ENCODE measurements at regions not wholly inside any gene's neighbourhood (a gene's known extent, or its start where the extent isn't known, plus 50 kb on each side); places are given as distances from the start of the nearest gene placed in this dataset.

GRCh38 chr22:47299211-47299862 lies 536.9 kb downstream of the TBC1D22A start:
- Histone ChIP-seq H3K27ac (ENCODE audit: low read length) (no peak overlapping the region), H3K4me1 (ENCODE audit: control insufficient read depth, insufficient read depth, low read length) (no peaks in the 10 kb centered on the region), H3K27me3 (ENCODE audit: control insufficient read depth in 1 of 2, insufficient read depth in 2 of 2, low read length in 2 of 2) (peaks cover 0 to 6% of the 10 kb centered on the region in 2 donors), H3K36me3 (ENCODE audit: control insufficient read depth in 2 of 2, insufficient read depth in 2 of 2, low read length in 2 of 2) (no peaks in the 10 kb centered on the region), H3K4me3 (ENCODE audit: low read length in 2 of 2) (no peak overlapping the region), H3K9me3 (ENCODE audit: control insufficient read depth in 2 of 2, low read length in 2 of 2) (peaks cover 0 to 9% of the 10 kb centered on the region in 2 donors), H3K9ac (ENCODE audit: low read length in 2 of 2) (no peak overlapping the region)

DNA sequence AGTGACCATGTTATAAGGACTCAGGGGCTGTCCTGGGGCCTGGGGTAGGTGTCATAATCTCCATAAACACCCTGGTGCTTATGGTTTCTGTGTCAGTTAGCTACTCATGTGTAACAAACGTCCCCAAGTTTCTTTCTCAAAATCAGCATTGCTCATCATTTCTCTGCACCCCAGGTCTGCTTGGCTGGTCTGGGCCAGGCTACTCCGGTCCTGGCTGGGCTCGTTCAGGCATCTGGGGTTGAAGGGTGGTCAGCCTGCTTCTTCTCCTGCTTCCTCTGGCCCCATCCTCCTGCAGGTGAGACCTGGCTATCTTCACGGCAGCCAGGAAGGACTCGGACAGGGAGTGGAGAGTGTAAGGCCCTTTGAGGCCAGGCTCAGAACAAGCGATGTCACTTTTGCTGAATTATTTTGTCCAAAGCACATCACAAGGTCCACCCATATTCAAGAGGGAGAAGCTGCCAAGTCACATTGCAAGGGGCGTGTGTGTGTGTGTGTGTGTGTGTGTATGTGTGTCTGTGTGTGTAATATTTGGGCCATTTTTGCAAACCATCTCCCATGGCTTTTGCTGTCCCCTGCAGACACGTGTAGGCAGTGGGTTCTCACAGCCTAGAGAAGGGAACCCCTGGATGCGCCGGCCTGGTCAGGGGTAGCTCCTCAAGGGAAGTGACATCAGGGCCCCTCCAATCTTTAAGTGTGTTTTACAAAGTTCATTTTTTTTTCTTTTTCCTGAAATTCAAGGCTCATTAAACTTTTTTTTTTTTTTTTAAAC lies 535.8 kb downstream of the TBC1D22A start:
- Histone ChIP-seq H3K4me1 (ENCODE audit: control insufficient read depth, insufficient read depth, low read length) (no peaks in the 10 kb centered on the region), H3K9ac (ENCODE audit: low read length in 2 of 2) (no peak overlapping the region), H3K9me3 (ENCODE audit: control insufficient read depth in 2 of 2, low read length in 2 of 2) (peaks cover 0 to 9% of the 10 kb centered on the region in 2 donors), H3K4me3 (ENCODE audit: low read length in 2 of 2) (no peak overlapping the region), H3K27me3 (ENCODE audit: control insufficient read depth in 1 of 2, insufficient read depth in 2 of 2, low read length in 2 of 2) (peaks cover 0 to 11% of the 10 kb centered on the region in 2 donors), H3K36me3 (ENCODE audit: control insufficient read depth in 2 of 2, insufficient read depth in 2 of 2, low read length in 2 of 2) (no peaks in the 10 kb centered on the region), H3K27ac (ENCODE audit: low read length) (no peak overlapping the region)

DNA sequence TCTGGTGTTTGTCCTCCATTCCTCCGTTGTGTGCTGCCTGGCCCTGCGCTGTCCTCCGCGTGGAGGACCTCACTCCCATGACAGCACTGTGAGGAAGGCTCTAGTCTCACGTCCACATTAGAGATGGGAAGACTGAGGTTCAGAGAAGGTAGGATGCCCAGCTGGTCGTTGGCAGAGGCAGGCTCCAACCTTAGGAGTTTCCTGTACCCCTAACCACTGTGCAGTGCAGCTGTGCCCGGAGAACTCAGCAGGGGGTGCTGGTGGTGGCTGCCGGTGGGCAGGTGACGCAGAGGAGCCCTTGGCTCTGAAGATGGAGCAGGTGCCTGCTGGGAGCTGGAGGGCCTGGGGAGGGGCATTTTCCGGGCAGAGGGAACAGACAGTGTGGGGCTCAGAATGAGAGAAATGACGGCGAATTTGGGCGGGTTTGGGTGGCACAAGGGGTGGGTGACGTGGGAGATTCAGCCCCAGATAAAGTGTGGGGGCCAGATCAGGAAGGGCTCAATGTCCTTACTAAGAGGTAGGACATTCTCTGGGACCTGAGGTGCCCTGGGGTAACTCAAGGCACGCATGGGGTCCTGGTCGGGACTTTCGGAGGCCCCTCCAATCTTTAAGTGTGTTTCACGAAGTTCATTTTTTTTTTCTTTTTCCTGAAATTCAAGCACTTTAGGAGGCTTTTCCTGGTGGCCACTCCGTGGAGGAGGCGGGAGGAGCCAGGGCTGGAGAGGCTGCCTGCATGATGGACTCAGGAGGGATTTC lies 535.0 kb downstream of the TBC1D22A start:
- peaks cover 0 to 9% of the 10 kb centered on the region in 2 donors for H3K9me3 ChIP-seq (ENCODE audit: control insufficient read depth in 2 of 2, low read length in 2 of 2)
- H3K27ac ChIP-seq (ENCODE audit: low read length): no peak overlapping the region
- peaks cover 4% of the 10 kb centered on the region for H3K4me1 ChIP-seq (ENCODE audit: control insufficient read depth, insufficient read depth, low read length)
- peaks cover 0 to 11% of the 10 kb centered on the region in 2 donors for H3K27me3 ChIP-seq (ENCODE audit: control insufficient read depth in 1 of 2, insufficient read depth in 2 of 2, low read length in 2 of 2)
- no peaks in the 10 kb centered on the region for H3K36me3 ChIP-seq (ENCODE audit: control insufficient read depth in 2 of 2, insufficient read depth in 2 of 2, low read length in 2 of 2)
- no peak overlapping the region for H3K9ac ChIP-seq (ENCODE audit: low read length in 2 of 2)
- no peak overlapping the region for H3K4me3 ChIP-seq (ENCODE audit: low read length in 2 of 2)

DNA sequence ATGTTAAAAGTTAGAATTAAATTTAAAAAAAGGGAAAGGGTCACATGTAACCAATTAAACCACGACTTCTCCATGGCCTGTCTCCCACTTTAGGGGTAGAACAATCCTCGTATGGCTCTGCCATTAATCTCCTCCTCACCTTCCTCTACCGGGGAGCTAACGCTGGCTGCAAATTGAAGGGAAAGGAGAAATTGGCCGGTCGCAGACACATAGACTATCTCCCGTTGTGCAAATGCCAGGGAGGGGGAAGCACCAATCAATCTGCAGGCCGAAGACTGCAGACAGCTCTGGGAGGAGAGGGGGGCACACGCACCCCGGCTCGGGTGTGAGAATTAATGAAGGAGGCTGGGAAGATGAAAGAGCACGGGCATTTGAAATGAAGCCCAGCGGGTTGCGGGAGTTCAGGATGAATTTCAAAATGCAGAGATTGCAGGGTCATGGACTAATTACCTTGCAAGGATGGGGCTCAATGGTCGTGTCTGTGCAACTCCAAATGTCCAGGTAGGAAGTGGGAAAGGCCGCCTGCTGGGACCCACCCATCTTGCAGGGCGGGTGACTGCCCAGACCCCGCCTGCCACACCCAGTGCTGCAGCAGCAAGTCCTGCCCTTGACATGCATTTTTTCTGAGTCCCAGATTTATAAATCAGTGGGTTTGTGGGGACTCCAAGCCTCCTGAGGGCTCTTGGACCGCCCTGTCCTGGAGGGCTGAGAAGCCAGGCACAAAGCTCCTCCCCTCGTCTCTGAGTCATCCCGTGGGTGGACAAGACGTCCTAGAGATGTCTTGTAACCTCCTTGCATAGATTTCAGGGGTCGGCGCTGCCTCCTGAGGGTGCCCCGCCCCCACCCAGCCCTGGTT lies 534.2 kb downstream of the TBC1D22A start:
- peaks cover 0 to 9% of the 10 kb centered on the region in 2 donors for H3K9me3 ChIP-seq (ENCODE audit: control insufficient read depth in 2 of 2, low read length in 2 of 2)
- no peak overlapping the region for H3K27ac ChIP-seq (ENCODE audit: low read length)
- no peak overlapping the region for H3K4me3 ChIP-seq (ENCODE audit: low read length in 2 of 2)
- no peak overlapping the region for H3K9ac ChIP-seq (ENCODE audit: low read length in 2 of 2)
- H3K4me1 ChIP-seq (ENCODE audit: control insufficient read depth, insufficient read depth, low read length): peaks cover 4% of the 10 kb centered on the region
- peaks cover 0 to 11% of the 10 kb centered on the region in 2 donors for H3K27me3 ChIP-seq (ENCODE audit: control insufficient read depth in 1 of 2, insufficient read depth in 2 of 2, low read length in 2 of 2)
- no peaks in the 10 kb centered on the region for H3K36me3 ChIP-seq (ENCODE audit: control insufficient read depth in 2 of 2, insufficient read depth in 2 of 2, low read length in 2 of 2)

- Histone ChIP-seq H3K36me3 (ENCODE audit: control insufficient read depth in 2 of 2, insufficient read depth in 2 of 2, low read length in 2 of 2) (no peaks in the 10 kb centered on the region), H3K27me3 (ENCODE audit: control insufficient read depth in 1 of 2, insufficient read depth in 2 of 2, low read length in 2 of 2) (peaks cover 0 to 11% of the 10 kb centered on the region in 2 donors), H3K27ac (ENCODE audit: low read length) (no peak overlapping the region), H3K4me1 (ENCODE audit: control insufficient read depth, insufficient read depth, low read length) (peaks cover 4% of the 10 kb centered on the region), H3K4me3 (ENCODE audit: low read length in 2 of 2) (no peak overlapping the region), H3K9me3 (ENCODE audit: control insufficient read depth in 2 of 2, low read length in 2 of 2) (peaks cover 0 to 9% of the 10 kb centered on the region in 2 donors), H3K9ac (ENCODE audit: low read length in 2 of 2) (no peak overlapping the region)
Measured at GRCh38 chr22:47295982-47296381, 533.5 kb downstream of the TBC1D22A start.

- Histone ChIP-seq H3K4me1 (ENCODE audit: control insufficient read depth, insufficient read depth, low read length) (peaks cover 4% of the 10 kb centered on the region), H3K4me3 (ENCODE audit: low read length in 2 of 2) (no peak overlapping the region), H3K27ac (ENCODE audit: low read length) (no peak overlapping the region), H3K9me3 (ENCODE audit: control insufficient read depth in 2 of 2, low read length in 2 of 2) (peaks cover 0 to 9% of the 10 kb centered on the region in 2 donors), H3K27me3 (ENCODE audit: control insufficient read depth in 1 of 2, insufficient read depth in 2 of 2, low read length in 2 of 2) (peaks cover 0 to 11% of the 10 kb centered on the region in 2 donors), H3K9ac (ENCODE audit: low read length in 2 of 2) (no peak overlapping the region), H3K36me3 (ENCODE audit: control insufficient read depth in 2 of 2, insufficient read depth in 2 of 2, low read length in 2 of 2) (no peaks in the 10 kb centered on the region)
Measured at GRCh38 chr22:47295226-47295901, 532.9 kb downstream of the TBC1D22A start.

DNA sequence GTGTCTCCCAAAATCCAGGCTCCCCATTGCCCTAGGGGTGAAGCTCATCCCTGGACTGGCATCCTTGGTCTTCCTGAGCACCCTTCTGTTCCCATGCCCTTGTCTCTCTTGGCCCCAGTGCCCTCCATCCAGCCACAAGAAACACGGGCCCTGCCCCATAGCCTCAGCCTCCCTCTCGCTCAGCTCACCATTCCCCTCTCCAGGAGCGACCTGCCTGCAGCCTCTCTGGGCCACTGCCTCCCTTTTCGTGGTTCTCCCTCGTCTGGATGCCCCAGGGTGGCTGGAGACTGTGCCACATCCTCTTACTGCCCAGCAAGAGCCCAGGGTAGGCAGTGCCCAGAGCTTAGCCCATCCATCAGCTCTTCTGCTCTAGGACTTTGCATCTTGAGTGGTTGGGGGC lies 532.1 kb downstream of the TBC1D22A start:
- peaks cover 4% of the 10 kb centered on the region for H3K4me1 ChIP-seq (ENCODE audit: control insufficient read depth, insufficient read depth, low read length)
- H3K27ac ChIP-seq (ENCODE audit: low read length): no peak overlapping the region
- H3K9me3 ChIP-seq (ENCODE audit: control insufficient read depth in 2 of 2, low read length in 2 of 2): peaks cover 0 to 7% of the 10 kb centered on the region in 2 donors
- no peaks in the 10 kb centered on the region for H3K36me3 ChIP-seq (ENCODE audit: control insufficient read depth in 2 of 2, insufficient read depth in 2 of 2, low read length in 2 of 2)
- H3K27me3 ChIP-seq (ENCODE audit: control insufficient read depth in 1 of 2, insufficient read depth in 2 of 2, low read length in 2 of 2): peaks cover 0 to 11% of the 10 kb centered on the region in 2 donors
- H3K9ac ChIP-seq (ENCODE audit: low read length in 2 of 2): no peak overlapping the region
- H3K4me3 ChIP-seq (ENCODE audit: low read length in 2 of 2): no peak overlapping the region

DNA sequence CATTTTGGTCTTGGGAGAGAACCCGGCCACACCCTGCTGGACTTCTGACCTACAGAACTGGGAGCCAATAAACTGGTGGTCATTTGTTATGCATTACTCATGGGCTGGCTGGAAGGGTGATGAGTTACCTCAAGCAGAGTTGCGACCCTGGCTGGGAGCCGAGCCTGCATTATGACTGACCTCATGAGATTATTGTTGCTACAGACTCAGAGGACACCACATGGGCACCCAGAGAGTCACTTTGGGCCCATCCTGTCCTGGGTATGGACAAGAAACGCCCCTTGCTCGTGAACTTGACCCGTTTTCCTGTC lies 531.7 kb downstream of the TBC1D22A start:
- Histone ChIP-seq H3K4me1 (ENCODE audit: control insufficient read depth, insufficient read depth, low read length) (peaks cover 4% of the 10 kb centered on the region), H3K27me3 (ENCODE audit: control insufficient read depth in 1 of 2, insufficient read depth in 2 of 2, low read length in 2 of 2) (peaks cover 3 to 11% of the 10 kb centered on the region in 2 donors), H3K27ac (ENCODE audit: low read length) (no peak overlapping the region), H3K4me3 (ENCODE audit: low read length in 2 of 2) (no peak overlapping the region), H3K36me3 (ENCODE audit: control insufficient read depth in 2 of 2, insufficient read depth in 2 of 2, low read length in 2 of 2) (no peaks in the 10 kb centered on the region), H3K9ac (ENCODE audit: low read length in 2 of 2) (no peak overlapping the region), H3K9me3 (ENCODE audit: control insufficient read depth in 2 of 2, low read length in 2 of 2) (peaks cover 0 to 5% of the 10 kb centered on the region in 2 donors)

- Histone ChIP-seq H3K4me3 (ENCODE audit: low read length in 2 of 2) (no peak overlapping the region), H3K27me3 (ENCODE audit: control insufficient read depth in 1 of 2, insufficient read depth in 2 of 2, low read length in 2 of 2) (peaks cover 4 to 11% of the 10 kb centered on the region in 2 donors), H3K4me1 (ENCODE audit: control insufficient read depth, insufficient read depth, low read length) (peaks cover 4% of the 10 kb centered on the region), H3K9ac (ENCODE audit: low read length in 2 of 2) (no peak overlapping the region), H3K36me3 (ENCODE audit: control insufficient read depth in 2 of 2, insufficient read depth in 2 of 2, low read length in 2 of 2) (no peaks in the 10 kb centered on the region), H3K9me3 (ENCODE audit: control insufficient read depth in 2 of 2, low read length in 2 of 2) (peaks cover 0 to 5% of the 10 kb centered on the region in 2 donors), H3K27ac (ENCODE audit: low read length) (no peak overlapping the region)
Measured at GRCh38 chr22:47293368-47294221, 531.1 kb downstream of the TBC1D22A start.

All from stomach smooth muscle (tissue), 2 donors.